ENCODE measurements at regions not wholly inside any gene's neighbourhood (a gene's known extent, or its start where the extent isn't known, plus 50 kb on each side); places are given as distances from the start of the nearest gene placed in this dataset.

DNA sequence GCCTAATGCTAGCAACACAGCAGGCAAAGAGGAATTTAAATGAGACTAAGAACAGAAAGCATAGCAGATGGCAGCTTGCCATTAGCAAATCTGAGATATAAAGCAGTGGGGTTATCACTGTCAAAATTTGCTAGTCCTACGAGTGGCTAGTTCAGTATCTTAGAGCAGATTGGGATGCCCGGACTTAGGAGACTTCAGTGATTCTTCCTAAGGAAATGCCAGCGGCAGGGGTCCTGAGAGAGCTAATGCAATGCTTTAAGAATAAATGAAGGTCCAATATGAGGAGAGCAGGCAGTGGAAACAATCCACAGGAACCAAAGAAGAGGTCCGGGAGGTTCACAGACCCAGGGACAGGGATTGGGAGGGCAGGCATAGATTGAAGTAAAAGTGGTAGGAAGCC, 169.3 kb upstream of the NPSR1 start:
- no peak for TF ChIP-seq POLR2A (IDR thresholded peaks at IDR 0.05; ENCODE audit: low read depth, low read length)
- no peak for TF ChIP-seq TAF1 (IDR thresholded peaks at IDR 0.05; ENCODE audit: borderline replicate concordance, low read depth, low read length)
- no peak for TF ChIP-seq POLR2AphosphoS5 (IDR thresholded peaks at IDR 0.05; ENCODE audit: low read depth, low read length)

Data from GM12892 (cell line).